Hepatocyte (in vitro differentiated cells): ENCODE measurements at regions not wholly inside any gene's neighbourhood (a gene's known extent, or its start where the extent isn't known, plus 50 kb on each side); places are given as distances from the start of the nearest gene placed in this dataset.

Experiments
- DNase-seq: peaks from one replicate; pipeline ENCODE4 v3.0.0-alpha.2; 2016; ENCODE audit warnings: low spot score
- H2AFZ ChIP-seq: fragments of 200-600 bp; sonication (generic); 2 replicates; pipeline ENCODE4 v1.6.0; 2016; ENCODE audit warnings: antibody characterized with exemption, mild to moderate bottlenecking
- H3K27ac ChIP-seq: fragments of 200-600 bp; sonication (generic); 2 replicates; pipeline ENCODE4 v1.5.1; 2016; ENCODE audit warnings: mild to moderate bottlenecking
- H3K27me3 ChIP-seq: fragments of 200-600 bp; sonication (generic); 2 replicates; pipeline ENCODE4 v1.6.1; 2016
- H3K36me3 ChIP-seq: fragments of 200-600 bp; sonication (generic); replicated peaks from 2 replicates; pipeline ENCODE4 v1.5.1; 2016; ENCODE audit warnings: low read depth; ENCODE audit not compliant: insufficient read depth
- H3K4me1 ChIP-seq: fragments of 200-600 bp; sonication (generic); 2 replicates; pipeline ENCODE4 v1.5.1; 2016; ENCODE audit warnings: mild to moderate bottlenecking, moderate library complexity; ENCODE audit not compliant: insufficient read depth
- H3K4me2 ChIP-seq: fragments of 200-600 bp; sonication (generic); 2 replicates; pipeline ENCODE4 v1.6.0; 2016
- H3K4me3 ChIP-seq: fragments of 200-600 bp; sonication (generic); 2 replicates; pipeline ENCODE4 v1.5.1; 2016; ENCODE audit warnings: mild to moderate bottlenecking
- H3K79me2 ChIP-seq: fragments of 200-600 bp; sonication (generic); 2 replicates; pipeline ENCODE4 v1.6.0; 2017; ENCODE audit warnings: mild to moderate bottlenecking
- H3K9me2 ChIP-seq: fragments of 200-600 bp; sonication (generic); replicated peaks from 2 replicates; pipeline ENCODE4 v1.6.0; 2017; ENCODE audit warnings: mild to moderate bottlenecking; ENCODE audit not compliant: insufficient read depth
- H3K9me3 ChIP-seq: fragments of 200-600 bp; sonication (generic); 2 replicates; pipeline ENCODE4 v1.5.1; 2016; ENCODE audit warnings: low read depth, mild to moderate bottlenecking
- H4K20me1 ChIP-seq: fragments of 200-600 bp; sonication (generic); 2 replicates; pipeline ENCODE4 v1.6.0; 2016; ENCODE audit warnings: mild to moderate bottlenecking; ENCODE audit not compliant: insufficient read depth, poor library complexity, severe bottlenecking
- CTCF ChIP-seq: fragments of 200-600 bp; sonication (generic); IDR thresholded peaks from 2 replicates; pipeline ENCODE4 v1.5.1; 2016; ENCODE audit warnings: antibody characterized with exemption, mild to moderate bottlenecking; ENCODE audit not compliant: poor library complexity
- EZH2 ChIP-seq: fragments of 200-600 bp; sonication (generic); IDR thresholded peaks from 2 replicates; pipeline ENCODE4 v1.6.1; 2016; ENCODE audit warnings: antibody characterized with exemption, mild to moderate bottlenecking, borderline replicate concordance
- EZH2phosphoT487 ChIP-seq: fragments of 200-600 bp; sonication (generic); IDR thresholded peaks from one replicate; pipeline ENCODE4 v1.6.1; 2018; ENCODE audit warnings: antibody characterized with exemption, mild to moderate bottlenecking, low read depth, moderate library complexity; ENCODE audit not compliant: unreplicated experiment, severe bottlenecking
- WGBS: methylation state at CpG from one replicate; pipeline ENCODE4 v1.1.6; 2016; ENCODE audit warnings: low lambda C conversion rate; ENCODE audit errors: missing lambda C conversion rate; 5-methylcytosine and 5-hydroxymethylcytosine counted together

DNA sequence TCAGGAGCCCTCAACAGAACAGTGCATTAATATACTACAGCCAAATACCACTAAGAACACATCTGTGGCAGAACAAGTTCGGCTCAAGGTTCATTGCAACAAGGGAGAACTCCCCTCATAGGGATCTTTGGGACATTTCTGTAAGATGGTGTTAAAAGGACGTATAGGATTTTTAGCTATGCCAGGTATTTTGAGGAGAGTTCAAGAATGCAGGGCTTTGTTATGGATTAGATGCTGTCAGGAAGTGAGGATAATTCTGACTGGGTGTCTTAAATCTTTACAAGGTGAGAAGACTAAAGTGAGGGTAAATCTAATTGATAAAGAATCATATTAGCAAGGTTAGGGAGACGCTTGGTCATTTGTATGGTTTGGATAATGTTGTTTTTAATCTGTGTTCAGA, 83.7 kb upstream of the AHI1 start:
- Histone ChIP-seq H4K20me1 (no peaks in the 10 kb centered on the region), H3K27ac (no peak overlapping the region), H3K9me2 (no peaks in the 10 kb centered on the region), H3K4me1 (no peaks in the 10 kb centered on the region), H3K36me3 (no peaks in the 10 kb centered on the region), H3K79me2 (no peaks in the 10 kb centered on the region), H3K4me3 (no peak overlapping the region), H3K27me3 (no peaks in the 10 kb centered on the region), H2AFZ (no peak overlapping the region), H3K9me3 (no peaks in the 10 kb centered on the region), H3K4me2 (no peak overlapping the region)
- DNase-seq = no peak
- TF ChIP-seq EZH2phosphoT487 = no peak
- no peak for TF ChIP-seq CTCF
- no peak for TF ChIP-seq EZH2
- 79% methylated on average over 3 of the region's 3 CpGs for WGBS

GRCh38 chr6:135583256-135583761, 85.8 kb upstream of the AHI1 start:
- WGBS = 69% methylated on average over 1 of the region's 1 CpG
- H3K27me3 ChIP-seq = no peaks in the 10 kb centered on the region
- H3K4me3 ChIP-seq = no peak overlapping the region
- H3K36me3 ChIP-seq = no peaks in the 10 kb centered on the region
- H3K4me2 ChIP-seq = no peak overlapping the region
- no peaks in the 10 kb centered on the region for H3K79me2 ChIP-seq
- TF ChIP-seq EZH2phosphoT487 = no peak
- TF ChIP-seq EZH2 = no peak
- TF ChIP-seq CTCF = no peak
- DNase-seq = no peak
- H3K4me1 ChIP-seq = no peaks in the 10 kb centered on the region
- no peaks in the 10 kb centered on the region for H3K9me2 ChIP-seq
- no peaks in the 10 kb centered on the region for H3K9me3 ChIP-seq
- no peak overlapping the region for H3K27ac ChIP-seq
- no peaks in the 10 kb centered on the region for H4K20me1 ChIP-seq
- H2AFZ ChIP-seq = no peak overlapping the region

- H4K20me1 ChIP-seq = no peaks in the 10 kb centered on the region
These were observed 88.8 kb upstream of the AHI1 start for GRCh38 chr6:135586388-135586787.

More at GRCh38 chr6:135586388-135586787, 88.8 kb upstream of the AHI1 start:
- Histone ChIP-seq H3K27me3 (no peaks in the 10 kb centered on the region), H3K9me2 (no peaks in the 10 kb centered on the region), H3K79me2 (no peaks in the 10 kb centered on the region), H2AFZ (no peak overlapping the region), H3K4me3 (no peak overlapping the region), H3K4me2 (no peak overlapping the region), H3K27ac (no peak overlapping the region), H3K36me3 (no peaks in the 10 kb centered on the region), H3K9me3 (no peaks in the 10 kb centered on the region), H3K4me1 (no peaks in the 10 kb centered on the region)
- no peak for DNase-seq
- no peak for TF ChIP-seq EZH2
- no peak for TF ChIP-seq CTCF
- TF ChIP-seq EZH2phosphoT487 = no peak
- 62% methylated on average over 2 of the region's 2 CpGs for WGBS
